Peyer's patch (tissue), 4 donors: ENCODE measurements at regions not wholly inside any gene's neighbourhood (a gene's known extent, or its start where the extent isn't known, plus 50 kb on each side); places are given as distances from the start of the nearest gene placed in this dataset.

ENCODE experiments used
- POLR2A ChIP-seq, 2 donors: fragments of 450-650 bp; IDR thresholded peaks; one replicate each; pipeline ENCODE4 v1.5.1; 2017; ENCODE audit warnings: antibody characterized with exemption in 2 of 2, mild to moderate bottlenecking in 2 of 2, moderate library complexity in 2 of 2
- TF ChIP-seq, protein P1 (sequence below), 6 experiments: fragments of 450-650 bp in 4 of 6; fragments of 200-600 bp in 2 of 6; sonication (generic) in 1 of 6; IDR thresholded peaks; one replicate each; pipeline ENCODE4 v1.5.1; 2017 to 2019; ENCODE audit warnings: antibody characterized with exemption in 6 of 6, mild to moderate bottlenecking in 3 of 6, moderate library complexity in 1 of 6

- TF ChIP-seq, protein P1, sequence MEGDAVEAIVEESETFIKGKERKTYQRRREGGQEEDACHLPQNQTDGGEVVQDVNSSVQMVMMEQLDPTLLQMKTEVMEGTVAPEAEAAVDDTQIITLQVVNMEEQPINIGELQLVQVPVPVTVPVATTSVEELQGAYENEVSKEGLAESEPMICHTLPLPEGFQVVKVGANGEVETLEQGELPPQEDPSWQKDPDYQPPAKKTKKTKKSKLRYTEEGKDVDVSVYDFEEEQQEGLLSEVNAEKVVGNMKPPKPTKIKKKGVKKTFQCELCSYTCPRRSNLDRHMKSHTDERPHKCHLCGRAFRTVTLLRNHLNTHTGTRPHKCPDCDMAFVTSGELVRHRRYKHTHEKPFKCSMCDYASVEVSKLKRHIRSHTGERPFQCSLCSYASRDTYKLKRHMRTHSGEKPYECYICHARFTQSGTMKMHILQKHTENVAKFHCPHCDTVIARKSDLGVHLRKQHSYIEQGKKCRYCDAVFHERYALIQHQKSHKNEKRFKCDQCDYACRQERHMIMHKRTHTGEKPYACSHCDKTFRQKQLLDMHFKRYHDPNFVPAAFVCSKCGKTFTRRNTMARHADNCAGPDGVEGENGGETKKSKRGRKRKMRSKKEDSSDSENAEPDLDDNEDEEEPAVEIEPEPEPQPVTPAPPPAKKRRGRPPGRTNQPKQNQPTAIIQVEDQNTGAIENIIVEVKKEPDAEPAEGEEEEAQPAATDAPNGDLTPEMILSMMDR (IDR thresholded peaks at IDR 0.05) = no peak
- TF ChIP-seq POLR2A (IDR thresholded peaks at IDR 0.05) = no peak
Observed at GRCh38 chr5:166486348-166486747, 1805.1 kb upstream of the WWC1 start.
